CD14-positive monocyte (primary cell): ENCODE measurements at regions not wholly inside any gene's neighbourhood (a gene's known extent, or its start where the extent isn't known, plus 50 kb on each side); places are given as distances from the start of the nearest gene placed in this dataset.

ENCODE experiments used
- DNase-seq, 3 donors: peaks; one replicate each; pipeline ENCODE4 v3.0.0-alpha.2; 2011 to 2022
- H2AFZ ChIP-seq: 2 replicates; pipeline ENCODE4 v1.6.0; 2012; ENCODE audit warnings: mild to moderate bottlenecking, low read depth, low read length, inconsistent platforms; ENCODE audit not compliant: insufficient read depth, poor library complexity, severe bottlenecking
- H3K27ac ChIP-seq, 2 donors: 1 replicate in 1 of 2; 2 replicates in 1 of 2; pipeline ENCODE4 v1.5.1; 2012 to 2013; ENCODE audit warnings: low read length in 2 of 2, control low read depth in 1 of 2, inconsistent platforms in 1 of 2, low read depth in 1 of 2, mild to moderate bottlenecking in 1 of 2
- H3K27me3 ChIP-seq, 2 donors: one replicate each; pipeline versions ENCODE4 v1.6.0 to v1.6.1; 2011 to 2013; ENCODE audit warnings: low read length in 2 of 2; ENCODE audit not compliant: control insufficient read depth in 2 of 2, insufficient read depth in 2 of 2
- H3K36me3 ChIP-seq, 2 donors: replicated peaks in 1 of 2; 1 replicate in 1 of 2; 2 replicates in 1 of 2; pipeline versions ENCODE4 v1.5.1 to v1.6.1; 2012 to 2013; ENCODE audit warnings: low read length in 2 of 2, control low read depth in 1 of 2, inconsistent platforms in 1 of 2, mild to moderate bottlenecking in 1 of 2; ENCODE audit not compliant: insufficient read depth in 2 of 2, control insufficient read depth in 1 of 2
- H3K4me1 ChIP-seq, 2 donors: 1 replicate in 1 of 2; 2 replicates in 1 of 2; pipeline versions ENCODE4 v1.5.1 to v1.6.1; 2012 to 2013; ENCODE audit warnings: low read length in 2 of 2, control low read depth in 1 of 2, inconsistent platforms in 1 of 2, mild to moderate bottlenecking in 1 of 2, moderate library complexity in 1 of 2; ENCODE audit not compliant: insufficient read depth in 2 of 2, control insufficient read depth in 1 of 2
- H3K4me2 ChIP-seq: replicated peaks from 2 replicates; pipeline ENCODE3; 2012; ENCODE audit warnings: low read length, moderate library complexity, mild to moderate bottlenecking; ENCODE audit not compliant: poor library complexity, severe bottlenecking; ENCODE audit errors: extremely low read depth
- H3K4me3 ChIP-seq, 3 experiments: fragments of 200-600 bp in 1 of 3; sonication (generic) in 1 of 3; replicated peaks in 1 of 3; 1 replicate in 2 of 3; 2 replicates in 1 of 3; pipeline ENCODE4 v1.5.1; 2011 to 2013; ENCODE audit warnings: low read length in 3 of 3, mild to moderate bottlenecking in 3 of 3, control low read depth in 2 of 3, low read depth in 2 of 3, inconsistent platforms in 1 of 3, moderate library complexity in 1 of 3
- H3K79me2 ChIP-seq: 2 replicates; pipeline ENCODE4 v1.6.0; 2012; ENCODE audit warnings: mild to moderate bottlenecking, control low read depth, inconsistent platforms, low read length, moderate library complexity; ENCODE audit not compliant: insufficient read depth
- H3K9ac ChIP-seq: 2 replicates; pipeline ENCODE4 v1.6.0; 2017; ENCODE audit warnings: low read length, mild to moderate bottlenecking; ENCODE audit not compliant: insufficient read depth, poor library complexity, severe bottlenecking
- H3K9me3 ChIP-seq, 2 donors: replicated peaks in 1 of 2; 1 replicate in 1 of 2; 2 replicates in 1 of 2; pipeline versions ENCODE4 v1.5.1 to v1.6.1; 2012 to 2013; ENCODE audit warnings: low read length in 2 of 2, control low read depth in 1 of 2; ENCODE audit not compliant: control insufficient read depth in 1 of 2, insufficient read depth in 1 of 2
- H4K20me1 ChIP-seq: 2 replicates; pipeline ENCODE4 v1.6.0; 2012; ENCODE audit warnings: mild to moderate bottlenecking, low read length, control low read depth, moderate library complexity; ENCODE audit not compliant: insufficient read depth
- H3K27ac Mint-ChIP-seq, 7 donors: one replicate each; pipeline ENCODE4 v1.8.0; 2020; ENCODE audit warnings: mild to moderate bottlenecking in 7 of 7, mixed read lengths in 7 of 7, moderate library complexity in 6 of 7, inconsistent platforms in 2 of 7
- H3K27me3 Mint-ChIP-seq, 3 donors: one replicate each; pipeline ENCODE4 v1.8.0; 2021 to 2022; ENCODE audit warnings: low read depth in 3 of 3, mild to moderate bottlenecking in 3 of 3, mixed read lengths in 3 of 3, moderate library complexity in 3 of 3, inconsistent platforms in 1 of 3
- H3K36me3 Mint-ChIP-seq, 2 donors: one replicate each; pipeline ENCODE4 v1.8.0; 2020; ENCODE audit warnings: mixed read lengths in 2 of 2, inconsistent platforms in 1 of 2, mild to moderate bottlenecking in 1 of 2
- H3K4me1 Mint-ChIP-seq: one replicate; pipeline ENCODE4 v1.8.0; 2020; ENCODE audit warnings: mild to moderate bottlenecking, mixed read lengths
- H3K4me3 Mint-ChIP-seq, 2 donors: one replicate each; pipeline ENCODE4 v1.8.0; 2020; ENCODE audit warnings: mild to moderate bottlenecking in 2 of 2, mixed read lengths in 2 of 2, moderate library complexity in 1 of 2
- H3K9me3 Mint-ChIP-seq, 7 donors: one replicate each; pipeline ENCODE4 v1.8.0; 2020 to 2022; ENCODE audit warnings: mixed read lengths in 7 of 7, mild to moderate bottlenecking in 6 of 7, moderate library complexity in 6 of 7, inconsistent platforms in 2 of 7
- CTCF ChIP-seq: fragments of 200-600 bp; IDR thresholded peaks from one replicate; pipeline ENCODE4 v1.8.0; 2022; ENCODE audit warnings: antibody characterized with exemption, mild to moderate bottlenecking
- WGBS: methylation state at CpG from one replicate; pipeline ENCODE4 v1.1.5; 2013; ENCODE audit warnings: missing lambda C conversion rate; ENCODE audit not compliant: insufficient coverage; 5-methylcytosine and 5-hydroxymethylcytosine counted together
- intact Hi-C, 2 donors: fragments of 100-400 bp; cut with micrococcal nuclease; formaldehyde crosslinking; loops; one replicate each; pipeline versions ENCODE4 v1.15.0 to v1.15.1; 2023

- Histone ChIP-seq H3K4me3 (no peak overlapping the region), H3K9ac (no peak overlapping the region), H3K9me3 (no peaks in the 10 kb centered on the region), H3K79me2 (no peaks in the 10 kb centered on the region), H2AFZ (no peak overlapping the region), H3K27ac (no peak overlapping the region), H4K20me1 (no peaks in the 10 kb centered on the region), H3K36me3 (no peaks in the 10 kb centered on the region), H3K27me3 (no peaks in the 10 kb centered on the region), H3K4me2 (no peak overlapping the region), H3K4me1 (no peaks in the 10 kb centered on the region)
- Mint-ChIP-seq H3K27ac (no peak overlapping the region), H3K4me1 (no peaks in the 10 kb centered on the region), H3K27me3 (peaks cover 0 to 2% (median 0%) of the 10 kb centered on the region in 3 donors), H3K4me3 (no peak overlapping the region), H3K9me3 (peaks cover 0 to 8% (median 2%) of the 10 kb centered on the region in 7 donors), H3K36me3 (no peaks in the 10 kb centered on the region)
- TF ChIP-seq CTCF = no peak
- 79% methylated on average over 10 of the region's 11 CpGs for WGBS
- DNase-seq = no peak
- intact Hi-C loops = no loop called here
These were observed 556.2 kb upstream of the EEF2KMT start for GRCh38 chr16:5653789-5654188.

- 97% methylated on average over 10 of the region's 10 CpGs for WGBS
- H2AFZ ChIP-seq = no peak overlapping the region
- no peak overlapping the region for H3K4me2 ChIP-seq
- no peak for TF ChIP-seq CTCF
- intact Hi-C loops = no loop called here
- H4K20me1 ChIP-seq = no peaks in the 10 kb centered on the region
- no peaks in the 10 kb centered on the region for H3K27me3 ChIP-seq
- H3K9ac ChIP-seq = no peak overlapping the region
- Mint-ChIP-seq H3K27ac (no peak overlapping the region), H3K4me3 (no peak overlapping the region), H3K27me3 (peaks cover 0 to 2% (median 0%) of the 10 kb centered on the region in 3 donors), H3K36me3 (no peaks in the 10 kb centered on the region), H3K4me1 (no peaks in the 10 kb centered on the region), H3K9me3 (peaks cover 0 to 8% (median 2%) of the 10 kb centered on the region in 7 donors)
- no peak overlapping the region for H3K27ac ChIP-seq
- H3K4me3 ChIP-seq = no peak overlapping the region
- no peak for DNase-seq
- no peaks in the 10 kb centered on the region for H3K9me3 ChIP-seq
- no peaks in the 10 kb centered on the region for H3K4me1 ChIP-seq
- no peaks in the 10 kb centered on the region for H3K79me2 ChIP-seq
- no peaks in the 10 kb centered on the region for H3K36me3 ChIP-seq
These were observed 555.4 kb upstream of the EEF2KMT start for GRCh38 chr16:5653041-5653440.
